GM18505 (cell line): ENCODE measurements at regions not wholly inside any gene's neighbourhood (a gene's known extent, or its start where the extent isn't known, plus 50 kb on each side); places are given as distances from the start of the nearest gene placed in this dataset.

Experiments
- ATAC-seq: cut with Tn5 transposase; IDR thresholded peaks from one replicate; pipeline ENCODE4 v1.9.1; 2021; ENCODE audit not compliant: unreplicated experiment
- POLR2A ChIP-seq: IDR thresholded peaks from 4 replicates; pipeline ENCODE4 v1.6.1; 2011; ENCODE audit warnings: borderline replicate concordance; ENCODE audit not compliant: insufficient read depth, insufficient read length; ENCODE audit errors: extremely low read depth

- TF ChIP-seq POLR2A = no peak
- peak; percentile 65 for ATAC-seq
Measured at GRCh38 chr4:137678796-137679195, 146.5 kb upstream of the PCDH18 start.

GRCh38 chr4:137677863-137678262 is 145.6 kb upstream of the PCDH18 start:
- no peak for TF ChIP-seq POLR2A
- ATAC-seq = no peak

- TF ChIP-seq POLR2A = no peak
- ATAC-seq = no peak
Measured at GRCh38 chr4:137676357-137676998, 144.2 kb upstream of the PCDH18 start.

DNA sequence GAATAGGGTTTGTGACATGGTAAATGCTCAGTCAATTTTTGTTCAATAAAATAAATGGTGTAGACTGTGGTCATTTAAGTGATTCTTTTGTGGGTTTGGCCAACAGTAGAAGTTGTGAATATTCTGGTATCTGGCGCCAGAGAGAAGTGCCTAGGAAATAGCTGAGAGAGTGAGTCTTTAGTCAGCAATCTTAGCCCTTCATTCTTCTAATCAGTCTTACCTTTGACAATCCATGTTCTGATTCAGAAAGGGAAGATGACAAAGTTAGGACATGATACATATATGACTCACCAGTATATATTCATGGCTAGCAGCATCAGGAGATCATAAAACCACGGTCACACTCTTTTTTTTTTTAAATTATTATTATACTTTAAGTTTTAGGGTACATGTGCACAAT is 141.8 kb upstream of the PCDH18 start:
- no peak for ATAC-seq
- TF ChIP-seq POLR2A = no peak

DNA sequence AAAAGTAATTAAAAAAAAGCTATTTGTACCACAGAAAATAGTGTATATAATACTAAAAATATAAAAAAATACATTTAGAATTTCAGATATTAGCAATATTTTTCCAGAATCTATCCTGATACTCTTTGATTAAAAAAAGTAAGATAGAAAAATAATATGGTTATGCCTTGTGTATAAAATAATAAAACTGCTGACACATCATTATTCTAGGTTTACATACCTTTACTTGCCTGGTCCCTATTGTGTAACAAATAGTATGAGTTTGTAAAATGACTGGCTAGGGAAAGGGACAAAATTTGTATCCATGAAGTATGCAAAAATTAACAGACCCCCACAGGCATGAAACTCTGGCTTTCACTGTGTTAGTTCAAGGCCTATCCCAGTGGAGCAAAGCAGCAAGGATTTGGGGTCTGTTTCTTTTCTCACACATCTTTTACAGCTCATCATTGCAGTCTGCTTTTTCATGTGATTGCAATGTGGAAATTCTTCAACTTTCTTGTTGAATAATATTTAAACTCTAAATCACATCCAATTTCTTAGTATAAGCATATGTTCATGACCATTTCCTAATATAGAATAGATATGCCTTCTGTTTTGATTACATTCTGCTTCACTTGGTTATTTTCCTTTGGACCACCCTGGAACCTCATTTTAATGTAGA is 136.7 kb upstream of the PCDH18 start:
- TF ChIP-seq POLR2A = no peak
- no peak for ATAC-seq

GRCh38 chr4:137664416-137664815 is 132.1 kb upstream of the PCDH18 start:
- ATAC-seq = no peak

GRCh38 chr4:137664046-137664387 is 131.7 kb upstream of the PCDH18 start:
- no peak for ATAC-seq
- TF ChIP-seq POLR2A = no peak

More at GRCh38 chr4:137664416-137664815, 132.1 kb upstream of the PCDH18 start:
- TF ChIP-seq POLR2A = no peak

GRCh38 chr4:137663251-137664045 is 131.2 kb upstream of the PCDH18 start:
- no peak for ATAC-seq
- no peak for TF ChIP-seq POLR2A

GRCh38 chr4:137661693-137662092 is 129.4 kb upstream of the PCDH18 start:
- TF ChIP-seq POLR2A = no peak
- ATAC-seq = no peak

DNA sequence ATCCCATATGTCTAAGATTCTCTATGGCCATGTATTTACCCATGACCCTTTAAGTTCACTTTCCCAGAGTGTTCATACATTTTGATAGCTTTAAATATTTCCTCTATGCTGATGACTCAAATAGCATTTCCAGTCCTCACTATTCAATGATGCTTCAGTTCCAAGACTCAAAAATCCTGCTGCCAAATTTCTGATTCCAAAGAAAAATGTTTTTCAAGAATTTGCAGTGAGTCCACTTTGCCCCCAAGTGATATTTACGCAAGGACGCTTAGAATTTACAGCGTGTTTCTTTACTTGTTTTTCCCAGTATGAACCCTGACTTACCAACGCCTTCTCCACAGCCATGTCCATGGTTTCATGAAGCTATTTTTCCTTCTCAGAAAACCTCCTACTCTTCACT is 127.9 kb upstream of the PCDH18 start:
- no peak for TF ChIP-seq POLR2A
- no peak for ATAC-seq

DNA sequence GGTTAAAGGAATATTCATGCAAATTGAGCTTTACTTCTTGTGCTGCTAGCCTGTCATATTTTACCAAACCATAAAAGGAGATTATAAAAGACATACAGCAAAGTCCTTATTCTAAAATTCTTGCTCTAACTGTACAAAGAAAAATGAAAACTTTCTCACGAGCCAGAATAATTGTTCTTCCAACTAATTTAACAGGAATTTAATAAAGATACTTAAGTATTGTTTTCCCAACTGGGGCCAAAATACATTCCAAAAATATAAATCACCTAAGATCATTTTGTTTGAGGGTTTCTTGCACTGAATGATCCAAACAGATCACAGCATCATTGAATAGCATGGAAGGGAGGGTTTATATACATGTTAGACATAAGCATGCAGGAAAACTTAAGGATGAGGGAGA is 127.1 kb upstream of the PCDH18 start:
- ATAC-seq = no peak
- TF ChIP-seq POLR2A = no peak

DNA sequence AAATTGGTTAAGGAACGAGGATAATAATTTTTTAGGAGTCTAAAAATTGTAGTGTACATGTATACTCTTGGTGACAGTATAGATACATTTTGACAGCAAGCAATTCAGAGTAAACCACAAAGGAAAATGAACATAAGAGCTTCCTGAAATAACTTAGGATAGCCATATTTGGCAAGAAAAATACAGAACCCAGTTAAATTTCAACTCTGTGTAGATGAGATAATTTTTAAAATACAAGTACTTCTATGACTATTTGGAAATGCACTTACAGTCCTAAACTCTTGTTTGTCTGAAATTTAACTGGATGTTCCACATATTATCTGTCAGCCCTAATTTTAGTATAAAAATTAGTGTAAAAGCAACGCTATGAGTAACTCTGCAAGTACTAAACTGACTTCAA is 124.4 kb upstream of the PCDH18 start:
- TF ChIP-seq POLR2A = no peak
- ATAC-seq = no peak

DNA sequence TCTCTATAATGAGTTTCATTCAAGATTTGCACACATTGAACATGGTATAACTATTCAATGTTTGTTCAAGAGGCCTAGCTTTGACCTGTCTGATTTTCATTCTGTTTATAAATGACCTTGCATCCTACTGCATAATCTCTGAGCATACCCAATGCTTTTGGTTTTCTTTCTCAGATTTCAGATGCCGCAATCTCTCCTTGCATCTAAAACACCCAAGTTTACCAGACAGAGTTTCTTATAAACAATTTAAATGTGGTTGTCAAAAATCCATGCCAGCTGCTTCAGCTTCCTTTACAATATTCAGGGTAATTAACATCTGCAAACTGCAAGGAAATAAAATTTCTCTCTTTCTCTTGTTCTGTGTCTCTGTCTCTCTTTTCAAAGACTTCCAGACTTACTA is 123.0 kb upstream of the PCDH18 start:
- TF ChIP-seq POLR2A = no peak
- ATAC-seq = no peak

DNA sequence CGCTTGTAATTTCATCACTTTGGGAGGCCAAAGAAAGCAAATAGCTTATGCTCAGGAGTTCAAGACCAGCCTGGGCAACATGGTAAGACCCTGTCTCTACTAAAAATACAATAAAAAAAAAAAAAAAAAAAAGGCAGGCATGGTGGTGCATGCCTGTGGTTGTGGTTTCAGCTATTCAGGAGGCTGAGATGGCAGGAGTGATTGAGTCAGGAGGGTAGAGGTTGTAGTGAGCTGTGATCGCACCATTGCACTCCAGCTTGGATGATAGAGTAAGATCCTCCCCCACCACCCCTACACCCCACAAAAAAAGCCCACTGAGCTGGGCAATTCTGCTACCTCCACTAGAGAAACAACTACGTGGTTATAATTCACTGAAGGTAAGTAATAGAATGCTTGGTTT is 118.8 kb upstream of the PCDH18 start:
- TF ChIP-seq POLR2A = no peak
- no peak for ATAC-seq
